OCI-LY3 (cell line): ENCODE measurements at regions not wholly inside any gene's neighbourhood (a gene's known extent, or its start where the extent isn't known, plus 50 kb on each side); places are given as distances from the start of the nearest gene placed in this dataset.

Source experiments
- EZH2phosphoT487 ChIP-seq: fragments of 200-600 bp; shearing (Covaris generic); IDR thresholded peaks from 2 replicates; pipeline ENCODE4 v1.6.1; 2018; ENCODE audit warnings: antibody characterized with exemption, mixed run types, low read depth
- TF ChIP-seq, protein P1 (sequence below): fragments of 200-600, 300-600 bp; sonication (generic); IDR thresholded peaks from 2 replicates; pipeline ENCODE4 v1.5.1; 2014; ENCODE audit warnings: antibody characterized with exemption, low read length, low read depth

DNA sequence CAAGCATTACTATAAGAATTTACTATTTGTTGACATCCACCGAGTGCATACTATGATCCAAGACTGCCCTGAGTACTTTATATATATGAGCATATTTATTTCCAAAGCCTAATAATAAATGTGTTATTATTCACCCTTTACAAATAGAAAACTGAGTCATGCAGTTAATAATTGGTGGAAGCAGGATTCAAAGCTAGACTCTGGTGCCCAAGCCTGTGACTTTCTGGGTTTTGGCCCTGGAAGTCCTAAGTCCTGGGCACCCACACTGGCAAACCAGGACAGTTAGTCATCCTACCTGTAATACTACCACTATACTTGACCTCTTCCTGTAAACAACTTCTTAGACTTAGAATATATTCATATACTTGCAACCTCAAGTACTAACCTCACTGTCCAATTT is 257.4 kb upstream of the IRX5 start:
- TF ChIP-seq, protein P1, sequence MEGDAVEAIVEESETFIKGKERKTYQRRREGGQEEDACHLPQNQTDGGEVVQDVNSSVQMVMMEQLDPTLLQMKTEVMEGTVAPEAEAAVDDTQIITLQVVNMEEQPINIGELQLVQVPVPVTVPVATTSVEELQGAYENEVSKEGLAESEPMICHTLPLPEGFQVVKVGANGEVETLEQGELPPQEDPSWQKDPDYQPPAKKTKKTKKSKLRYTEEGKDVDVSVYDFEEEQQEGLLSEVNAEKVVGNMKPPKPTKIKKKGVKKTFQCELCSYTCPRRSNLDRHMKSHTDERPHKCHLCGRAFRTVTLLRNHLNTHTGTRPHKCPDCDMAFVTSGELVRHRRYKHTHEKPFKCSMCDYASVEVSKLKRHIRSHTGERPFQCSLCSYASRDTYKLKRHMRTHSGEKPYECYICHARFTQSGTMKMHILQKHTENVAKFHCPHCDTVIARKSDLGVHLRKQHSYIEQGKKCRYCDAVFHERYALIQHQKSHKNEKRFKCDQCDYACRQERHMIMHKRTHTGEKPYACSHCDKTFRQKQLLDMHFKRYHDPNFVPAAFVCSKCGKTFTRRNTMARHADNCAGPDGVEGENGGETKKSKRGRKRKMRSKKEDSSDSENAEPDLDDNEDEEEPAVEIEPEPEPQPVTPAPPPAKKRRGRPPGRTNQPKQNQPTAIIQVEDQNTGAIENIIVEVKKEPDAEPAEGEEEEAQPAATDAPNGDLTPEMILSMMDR: no peak
- TF ChIP-seq EZH2phosphoT487: no peak
